Activated naive CD4-positive, alpha-beta T cell treated with anti-CD3 and anti-CD28 coated beads, Interleukin-2, amount 50 U/mL, for 72 hours (primary cell): ENCODE measurements at regions not wholly inside any gene's neighbourhood (a gene's known extent, or its start where the extent isn't known, plus 50 kb on each side); places are given as distances from the start of the nearest gene placed in this dataset.
"Not testable (repeated sequence)": the region's sequence is repeated elsewhere in the genome, so short reads cannot be mapped to it uniquely, and the experiment has no call there.

Source experiments
- ATAC-seq, 2 donors: fragments of 150-1000 bp; cut with Tn5 transposase; 2 replicates each; pipeline ENCODE4 v1.10.0; 2021; ENCODE audit warnings: mild to moderate bottlenecking in 2 of 2, moderate library complexity in 2 of 2
- DNase-seq, 2 donors: peaks; one replicate each; pipeline ENCODE4 v3.0.0; 2021 to 2022; ENCODE audit warnings: low spot score in 2 of 2
- H3K27ac Mint-ChIP-seq, 2 donors: one replicate each; pipeline ENCODE4 v1.8.0; 2022; ENCODE audit warnings: mild to moderate bottlenecking in 2 of 2, mixed read lengths in 2 of 2
- H3K36me3 Mint-ChIP-seq, 2 donors: one replicate each; pipeline ENCODE4 v1.8.0; 2022; ENCODE audit warnings: mixed read lengths in 2 of 2
- H3K9me3 Mint-ChIP-seq, 2 donors: one replicate each; pipeline ENCODE4 v1.8.0; 2022; ENCODE audit warnings: mixed read lengths in 2 of 2

GRCh38 chr9:17878810-17879370 lies 300.0 kb downstream of the SH3GL2 start:
- H3K36me3 Mint-ChIP-seq: no peaks in the 10 kb centered on the region
- no peak overlapping the region for H3K27ac Mint-ChIP-seq
- H3K9me3 Mint-ChIP-seq: peaks cover 7 to 11% of the 10 kb centered on the region in 2 donors
- DNase-seq (no peak), ATAC-seq (no peak)

- Mint-ChIP-seq H3K36me3 (no peaks in the 10 kb centered on the region), H3K9me3 (peaks cover 9 to 11% of the 10 kb centered on the region in 2 donors), H3K27ac (no peak overlapping the region)
- ATAC-seq (no peak), DNase-seq (no peak)
Observed at GRCh38 chr9:17881371-17881770, 302.5 kb downstream of the SH3GL2 start.

- Mint-ChIP-seq H3K9me3 (peaks cover 14 to 15% of the 10 kb centered on the region in 2 donors), H3K36me3 (no peaks in the 10 kb centered on the region), H3K27ac (no peak overlapping the region)
- ATAC-seq (no peak), DNase-seq (no peak)
Observed at GRCh38 chr9:17882688-17883594, 304.1 kb downstream of the SH3GL2 start.

GRCh38 chr9:17888066-17888465 lies 309.2 kb downstream of the SH3GL2 start:
- Mint-ChIP-seq H3K36me3 (no peaks in the 10 kb centered on the region), H3K27ac (no peak overlapping the region), H3K9me3 (peaks cover 10 to 20% of the 10 kb centered on the region in 2 donors)
- DNase-seq: no peak
- no peak for ATAC-seq

GRCh38 chr9:17888964-17889363 lies 310.1 kb downstream of the SH3GL2 start:
- peaks cover 10 to 27% of the 10 kb centered on the region in 2 donors for H3K9me3 Mint-ChIP-seq
- H3K36me3 Mint-ChIP-seq, ATAC-seq, H3K27ac Mint-ChIP-seq, DNase-seq: not testable (repeated sequence)

GRCh38 chr9:17894501-17895160 lies 315.8 kb downstream of the SH3GL2 start:
- no peak for DNase-seq
- Mint-ChIP-seq H3K9me3 (peaks cover 6 to 14% of the 10 kb centered on the region in 2 donors), H3K36me3 (no peaks in the 10 kb centered on the region), H3K27ac (no peak overlapping the region)
- no peak for ATAC-seq

GRCh38 chr9:17900606-17901005 lies 321.7 kb downstream of the SH3GL2 start:
- no peaks in the 10 kb centered on the region for H3K36me3 Mint-ChIP-seq
- DNase-seq (no peak), ATAC-seq (no peak)

GRCh38 chr9:17905366-17905765 lies 326.5 kb downstream of the SH3GL2 start:
- no peak for ATAC-seq
- no peak for DNase-seq
- H3K27ac Mint-ChIP-seq: no peak overlapping the region
- peaks cover 12 to 17% of the 10 kb centered on the region in 2 donors for H3K9me3 Mint-ChIP-seq
- peaks cover 0 to 13% of the 10 kb centered on the region in 2 donors for H3K36me3 Mint-ChIP-seq

More at GRCh38 chr9:17900606-17901005, 321.7 kb downstream of the SH3GL2 start:
- peaks cover 13% of the 10 kb centered on the region in 2 donors for H3K9me3 Mint-ChIP-seq
- H3K27ac Mint-ChIP-seq: no peak overlapping the region

- H3K27ac Mint-ChIP-seq: no peak overlapping the region
- ATAC-seq (no peak), DNase-seq (no peak)
- peaks cover 0 to 13% of the 10 kb centered on the region in 2 donors for H3K36me3 Mint-ChIP-seq
- H3K9me3 Mint-ChIP-seq: peaks cover 12 to 17% of the 10 kb centered on the region in 2 donors
Observed at GRCh38 chr9:17905781-17906175, 326.9 kb downstream of the SH3GL2 start.

GRCh38 chr9:17906176-17906840 lies 327.4 kb downstream of the SH3GL2 start:
- ATAC-seq (no peak), DNase-seq (no peak)
- Mint-ChIP-seq H3K27ac (no peak overlapping the region), H3K36me3 (peaks cover 0 to 13% of the 10 kb centered on the region in 2 donors), H3K9me3 (peaks cover 12 to 17% of the 10 kb centered on the region in 2 donors)

- DNase-seq (no peak), ATAC-seq (no peak)
- Mint-ChIP-seq H3K36me3 (peaks cover 0 to 13% of the 10 kb centered on the region in 2 donors), H3K9me3 (peaks cover 12 to 17% of the 10 kb centered on the region in 2 donors), H3K27ac (no peak overlapping the region)
Observed at GRCh38 chr9:17906841-17907778, 328.2 kb downstream of the SH3GL2 start.

GRCh38 chr9:17907779-17908508 lies 329.1 kb downstream of the SH3GL2 start:
- peaks cover 8 to 9% of the 10 kb centered on the region in 2 donors for H3K9me3 Mint-ChIP-seq
- no peak overlapping the region for H3K27ac Mint-ChIP-seq
- peaks cover 0 to 14% of the 10 kb centered on the region in 2 donors for H3K36me3 Mint-ChIP-seq
- no peak for DNase-seq
- ATAC-seq: no peak

GRCh38 chr9:17926246-17926645 lies 347.4 kb downstream of the SH3GL2 start:
- DNase-seq (no peak), ATAC-seq (no peak)
- H3K36me3 Mint-ChIP-seq: peaks cover 0 to 4% of the 10 kb centered on the region in 2 donors
- peaks cover 3 to 7% of the 10 kb centered on the region in 2 donors for H3K9me3 Mint-ChIP-seq
- no peak overlapping the region for H3K27ac Mint-ChIP-seq

- H3K27ac Mint-ChIP-seq: no peak overlapping the region
- H3K36me3 Mint-ChIP-seq: peaks cover 0 to 4% of the 10 kb centered on the region in 2 donors
Observed at GRCh38 chr9:17927616-17928015, 348.8 kb downstream of the SH3GL2 start.

GRCh38 chr9:17928228-17928627 lies 349.4 kb downstream of the SH3GL2 start:
- Mint-ChIP-seq H3K36me3 (peaks cover 0 to 4% of the 10 kb centered on the region in 2 donors), H3K27ac (no peak overlapping the region), H3K9me3 (peaks cover 3% of the 10 kb centered on the region in 2 donors)
- no peak for ATAC-seq
- DNase-seq: no peak

More at GRCh38 chr9:17927616-17928015, 348.8 kb downstream of the SH3GL2 start:
- no peak for ATAC-seq
- peaks cover 3 to 5% of the 10 kb centered on the region in 2 donors for H3K9me3 Mint-ChIP-seq
- no peak for DNase-seq
